Astrocyte (in vitro differentiated cells and primary cell): ENCODE measurements at regions not wholly inside any gene's neighbourhood (a gene's known extent, or its start where the extent isn't known, plus 50 kb on each side); places are given as distances from the start of the nearest gene placed in this dataset.

Source experiments
- DNase-seq: peaks from one replicate; pipeline ENCODE4 v3.0.0-alpha.2; 2010; ENCODE audit warnings: low read depth
- FAIRE-seq: peaks from 2 replicates; lab custom pipeline; 2011; peaks lifted over from hg19 to GRCh38; lab: Jason Lieb, UNC
- H2AFZ ChIP-seq: 2 replicates; pipeline ENCODE4 v1.6.0; 2012; ENCODE audit warnings: low read depth, low read length, inconsistent platforms
- H3K27ac ChIP-seq: 2 replicates; pipeline ENCODE4 v1.5.1; 2011; ENCODE audit warnings: low read depth, low read length, inconsistent platforms
- H3K27me3 ChIP-seq: 2 replicates; pipeline ENCODE4 v1.6.0; 2011; ENCODE audit warnings: low read length, inconsistent platforms; ENCODE audit not compliant: insufficient read depth
- H3K36me3 ChIP-seq: 2 replicates; pipeline ENCODE4 v1.5.1; 2011; ENCODE audit warnings: low read length, inconsistent platforms; ENCODE audit not compliant: insufficient read depth
- H3K4me1 ChIP-seq: 2 replicates; pipeline ENCODE4 v1.5.1; 2011; ENCODE audit warnings: low read length, inconsistent platforms; ENCODE audit not compliant: insufficient read depth
- H3K4me2 ChIP-seq: 2 replicates; pipeline ENCODE4 v1.6.0; 2012; ENCODE audit warnings: low read length, inconsistent platforms
- H3K4me3 ChIP-seq: 2 replicates; pipeline ENCODE4 v1.5.1; 2011; ENCODE audit warnings: low read depth, mild to moderate bottlenecking, low read length, inconsistent platforms; ENCODE audit not compliant: insufficient read depth
- H3K79me2 ChIP-seq: 2 replicates; pipeline ENCODE4 v1.6.0; 2012; ENCODE audit warnings: mild to moderate bottlenecking, low read length, inconsistent platforms; ENCODE audit not compliant: insufficient read depth
- H3K9ac ChIP-seq: 2 replicates; pipeline ENCODE4 v1.6.0; 2012; ENCODE audit warnings: mild to moderate bottlenecking, low read length, inconsistent platforms
- H3K9me3 ChIP-seq: 2 replicates; pipeline ENCODE4 v1.5.1; 2012; ENCODE audit warnings: low read depth, mild to moderate bottlenecking, low read length, inconsistent platforms; ENCODE audit not compliant: insufficient read depth
- H4K20me1 ChIP-seq: 2 replicates; pipeline ENCODE4 v1.6.0; 2012; ENCODE audit warnings: low read length, inconsistent platforms; ENCODE audit not compliant: insufficient read depth
- H3K27ac Mint-ChIP-seq: one replicate; pipeline ENCODE4 v1.8.0; 2021; ENCODE audit warnings: mild to moderate bottlenecking, mixed read lengths; ENCODE audit not compliant: unreplicated experiment
- H3K27me3 Mint-ChIP-seq: one replicate; pipeline ENCODE4 v1.8.0; 2021; ENCODE audit warnings: low read depth, mixed read lengths; ENCODE audit not compliant: unreplicated experiment
- H3K36me3 Mint-ChIP-seq: one replicate; pipeline ENCODE4 v1.8.0; 2021; ENCODE audit warnings: low read depth, mixed read lengths; ENCODE audit not compliant: unreplicated experiment
- H3K4me1 Mint-ChIP-seq: one replicate; pipeline ENCODE4 v1.8.0; 2021; ENCODE audit warnings: low read depth, mixed read lengths; ENCODE audit not compliant: unreplicated experiment
- H3K4me3 Mint-ChIP-seq: one replicate; pipeline ENCODE4 v1.8.0; 2021; ENCODE audit warnings: mild to moderate bottlenecking, moderate library complexity, mixed read lengths; ENCODE audit not compliant: unreplicated experiment
- H3K9me3 Mint-ChIP-seq: one replicate; pipeline ENCODE4 v1.8.0; 2021; ENCODE audit warnings: mild to moderate bottlenecking, mixed read lengths; ENCODE audit not compliant: unreplicated experiment
- CTCF ChIP-seq: IDR thresholded peaks from 2 replicates; pipeline ENCODE4 v1.5.1; 2011; ENCODE audit warnings: low read depth, mild to moderate bottlenecking, inconsistent platforms, low read length, moderate library complexity; ENCODE audit not compliant: insufficient read depth
- EZH2 ChIP-seq: IDR thresholded peaks from 2 replicates; pipeline ENCODE4 v1.6.1; 2012; ENCODE audit warnings: mild to moderate bottlenecking, low read length, inconsistent platforms; ENCODE audit not compliant: insufficient read depth

- peaks cover 30% of the 10 kb centered on the region for H3K27me3 Mint-ChIP-seq
- Histone ChIP-seq H3K79me2 (no peaks in the 10 kb centered on the region), H2AFZ (no peak overlapping the region), H3K9me3 (no peaks in the 10 kb centered on the region), H3K4me1 (no peaks in the 10 kb centered on the region), H3K27me3 (no peaks in the 10 kb centered on the region), H3K27ac (no peak overlapping the region), H3K4me3 (no peak overlapping the region), H3K9ac (no peak overlapping the region), H4K20me1 (no peaks in the 10 kb centered on the region), H3K4me2 (no peak overlapping the region), H3K36me3 (no peaks in the 10 kb centered on the region)
- no peak for FAIRE-seq
- H3K4me3 Mint-ChIP-seq = no peak overlapping the region
- H3K9me3 Mint-ChIP-seq = no peaks in the 10 kb centered on the region
- no peaks in the 10 kb centered on the region for H3K4me1 Mint-ChIP-seq
- no peak for DNase-seq
- no peak overlapping the region for H3K27ac Mint-ChIP-seq
- TF ChIP-seq EZH2 (no peak), CTCF (no peak)
- no peaks in the 10 kb centered on the region for H3K36me3 Mint-ChIP-seq
These were observed 60.3 kb upstream of the IGLL5 start for GRCh38 chr22:22827187-22827939.

- H3K4me1 ChIP-seq = no peaks in the 10 kb centered on the region
- Mint-ChIP-seq H3K27me3 (peaks cover 43% of the 10 kb centered on the region), H3K36me3 (no peaks in the 10 kb centered on the region), H3K4me1 (no peaks in the 10 kb centered on the region), H3K4me3 (no peak overlapping the region), H3K27ac (no peak overlapping the region), H3K9me3 (no peaks in the 10 kb centered on the region)
- H3K9ac ChIP-seq = no peak overlapping the region
- no peak overlapping the region for H3K4me3 ChIP-seq
- no peak overlapping the region for H3K27ac ChIP-seq
- no peaks in the 10 kb centered on the region for H3K36me3 ChIP-seq
- no peaks in the 10 kb centered on the region for H4K20me1 ChIP-seq
- FAIRE-seq (no peak), DNase-seq (no peak)
- no peak overlapping the region for H3K4me2 ChIP-seq
- H3K9me3 ChIP-seq = no peaks in the 10 kb centered on the region
- TF ChIP-seq CTCF (no peak), EZH2 (no peak)
- no peaks in the 10 kb centered on the region for H3K79me2 ChIP-seq
- no peak overlapping the region for H2AFZ ChIP-seq
- H3K27me3 ChIP-seq = no peaks in the 10 kb centered on the region
These were observed 57.4 kb upstream of the IGLL5 start for GRCh38 chr22:22830193-22830592.
